B cell (primary cell): ENCODE measurements at regions not wholly inside any gene's neighbourhood (a gene's known extent, or its start where the extent isn't known, plus 50 kb on each side); places are given as distances from the start of the nearest gene placed in this dataset.

ENCODE experiments used
- ATAC-seq: fragments of 200-7000 bp; cut with Tn5 transposase; one replicate; pipeline ENCODE4 v1.10.0; 2021; ENCODE audit warnings: low read depth, mild to moderate bottlenecking, moderate number of reproducible peaks, moderate library complexity
- CTCF ChIA-PET: fragments of 350-600 bp; sonication (Branson Sonifier 250); formaldehyde crosslinking; loops from one replicate; lab custom pipeline; 2021; ENCODE audit warnings: antibody characterized with exemption, inconsistent platforms; lab: Charles Lee
- POLR2A ChIA-PET: fragments of 350-600 bp; sonication (Branson Sonifier 250); formaldehyde crosslinking; loops from one replicate; lab custom pipeline; 2021; ENCODE audit warnings: antibody characterized with exemption; lab: Charles Lee
- DNase-seq: peaks from one replicate; pipeline ENCODE4 v3.0.0; 2013
- H2AFZ ChIP-seq: 2 replicates; pipeline ENCODE4 v1.6.1; 2012; ENCODE audit warnings: mild to moderate bottlenecking, low read depth, low read length; ENCODE audit not compliant: insufficient read depth, poor library complexity, severe bottlenecking
- H3K27ac ChIP-seq, 2 donors: 1 replicate in 1 of 2; 2 replicates in 1 of 2; pipeline ENCODE4 v1.5.1; 2012 to 2013; ENCODE audit warnings: low read length in 2 of 2, mild to moderate bottlenecking in 2 of 2, moderate library complexity in 1 of 2
- H3K27me3 ChIP-seq, 4 experiments: fragments of 200-600 bp in 1 of 4; sonication (generic) in 1 of 4; replicated peaks in 1 of 4; 1 replicate in 2 of 4; 2 replicates in 2 of 4; pipeline versions ENCODE4 v1.6.1 to v1.7.0; 2013 to 2016; ENCODE audit warnings: low read length in 3 of 4, mild to moderate bottlenecking in 2 of 4, mixed read lengths in 1 of 4, moderate library complexity in 1 of 4; ENCODE audit not compliant: insufficient read depth in 4 of 4, control insufficient read depth in 3 of 4; ENCODE audit errors: control extremely low read depth in 1 of 4
- H3K36me3 ChIP-seq, 2 experiments: replicated peaks in 1 of 2; 1 replicate in 1 of 2; 2 replicates in 1 of 2; pipeline versions ENCODE4 v1.6.1 to v1.7.1; 2013; ENCODE audit warnings: low read length in 1 of 2; ENCODE audit not compliant: insufficient read depth in 2 of 2, control insufficient read depth in 1 of 2; ENCODE audit errors: control extremely low read depth in 1 of 2, extremely low read depth in 1 of 2
- H3K4me1 ChIP-seq, 2 donors: fragments of 200-600 bp in 1 of 2; sonication (generic) in 1 of 2; 1 replicate in 1 of 2; 2 replicates in 1 of 2; pipeline versions ENCODE4 v1.5.1 to v1.6.1; 2013 to 2017; ENCODE audit warnings: low read length in 2 of 2; ENCODE audit not compliant: control insufficient read depth in 2 of 2, insufficient read depth in 2 of 2
- H3K4me2 ChIP-seq: replicated peaks from 2 replicates; pipeline ENCODE3; 2012; ENCODE audit warnings: mild to moderate bottlenecking, low read depth, low read length; ENCODE audit not compliant: poor library complexity, severe bottlenecking
- H3K4me3 ChIP-seq, 5 experiments: fragments of 200-600 bp in 1 of 5; sonication (generic) in 1 of 5; 1 replicate in 3 of 5; 2 replicates in 2 of 5; pipeline versions ENCODE4 v1.5.1 to v1.7.0; 2011 to 2016; ENCODE audit warnings: low read length in 4 of 5, mild to moderate bottlenecking in 4 of 5, low read depth in 2 of 5, control low read depth in 1 of 5, moderate library complexity in 1 of 5; ENCODE audit not compliant: insufficient read depth in 1 of 5; ENCODE audit errors: control extremely low read depth in 1 of 5, extremely low read depth in 1 of 5
- H3K79me2 ChIP-seq: fragments of 200-600 bp; sonication (generic); one replicate; pipeline ENCODE4 v1.6.0; 2016; ENCODE audit warnings: low read length; ENCODE audit not compliant: control insufficient read depth, insufficient read depth
- H3K9ac ChIP-seq: fragments of 200-600 bp; sonication (generic); 2 replicates; pipeline ENCODE4 v1.6.1; 2017; ENCODE audit warnings: mild to moderate bottlenecking, low read length, moderate library complexity
- H3K9me3 ChIP-seq, 3 donors: one replicate each; pipeline versions ENCODE4 v1.6.1 to v1.7.1; 2013; ENCODE audit warnings: low read length in 2 of 3; ENCODE audit not compliant: control insufficient read depth in 2 of 3, insufficient read depth in 1 of 3; ENCODE audit errors: control extremely low read depth in 1 of 3
- H4K20me1 ChIP-seq: 2 replicates; pipeline ENCODE4 v1.6.0; 2012; ENCODE audit warnings: mild to moderate bottlenecking, low read length; ENCODE audit not compliant: insufficient read depth, control insufficient read depth, poor library complexity, severe bottlenecking
- H3K27ac Mint-ChIP-seq: one replicate; pipeline ENCODE4 v1.8.0; 2021; ENCODE audit warnings: mixed read lengths
- H3K27me3 Mint-ChIP-seq: one replicate; pipeline ENCODE4 v1.8.0; 2021; ENCODE audit warnings: mixed read lengths
- H3K4me1 Mint-ChIP-seq: one replicate; pipeline ENCODE4 v1.8.0; 2021; ENCODE audit warnings: mixed read lengths
- H3K4me3 Mint-ChIP-seq: one replicate; pipeline ENCODE4 v1.8.0; 2021; ENCODE audit warnings: mixed read lengths
- H3K9me3 Mint-ChIP-seq: one replicate; pipeline ENCODE4 v1.8.0; 2022; ENCODE audit warnings: mixed read lengths; ENCODE audit not compliant: insufficient read depth
- EZH2 ChIP-seq: IDR thresholded peaks from 2 replicates; pipeline ENCODE4 v1.6.1; 2012; ENCODE audit warnings: borderline replicate concordance, low read depth, mild to moderate bottlenecking, moderate library complexity, low read length; ENCODE audit not compliant: insufficient read depth, poor library complexity, severe bottlenecking
- WGBS: methylation state at CpG from one replicate; pipeline ENCODE4 v1.1.5; 2013; ENCODE audit warnings: missing lambda C conversion rate; ENCODE audit not compliant: insufficient coverage; 5-methylcytosine and 5-hydroxymethylcytosine counted together
- intact Hi-C: fragments of 100-400 bp; cut with micrococcal nuclease; formaldehyde crosslinking; loops from one replicate; pipeline ENCODE4 v1.10.0; 2022
- TF ChIP-seq, protein P1 (sequence below): fragments of 200-600 bp; IDR thresholded peaks from one replicate; pipeline ENCODE4 v1.8.0; 2022; ENCODE audit warnings: antibody characterized with exemption, mild to moderate bottlenecking

DNA sequence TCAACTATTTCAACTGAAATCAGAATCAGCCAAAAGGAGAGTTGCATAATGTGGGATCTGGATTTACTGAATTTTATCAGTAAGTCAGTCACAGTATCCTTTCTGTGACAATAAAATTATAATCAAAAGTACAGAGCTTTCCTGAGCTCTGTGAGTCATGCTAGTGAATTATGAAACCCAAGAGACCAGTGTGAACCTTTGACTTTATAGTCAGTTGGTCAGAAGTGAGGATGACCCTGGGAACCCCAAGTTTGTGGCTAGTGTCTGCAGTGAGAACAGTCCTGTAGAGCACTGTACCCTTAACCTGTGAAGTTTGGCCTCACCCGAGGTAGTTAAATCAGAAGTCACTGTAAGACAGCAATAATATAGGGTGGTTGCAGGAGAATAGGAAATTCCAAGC, 381.7 kb downstream of the CDH19 start:
- Mint-ChIP-seq H3K4me1 (no peaks in the 10 kb centered on the region), H3K27me3 (no peaks in the 10 kb centered on the region), H3K9me3 (peaks cover under 1% of the 10 kb centered on the region), H3K4me3 (no peak overlapping the region), H3K27ac (no peak overlapping the region)
- Histone ChIP-seq H3K27ac (no peak overlapping the region), H3K4me2 (no peak overlapping the region), H3K9ac (no peak overlapping the region), H3K27me3 (no peaks in the 10 kb centered on the region), H2AFZ (no peak overlapping the region), H3K4me3 (no peak overlapping the region), H3K36me3 (no peaks in the 10 kb centered on the region), H4K20me1 (no peaks in the 10 kb centered on the region), H3K9me3 (no peaks in the 10 kb centered on the region), H3K79me2 (no peaks in the 10 kb centered on the region), H3K4me1 (no peaks in the 10 kb centered on the region)
- ATAC-seq (no peak), DNase-seq (no peak)
- intact Hi-C loops: no loop called here
- 86% methylated on average over 1 of the region's 1 CpG for WGBS
- ChIA-PET POLR2A (no interaction called here), CTCF (no interaction called here)
- no peak for TF ChIP-seq EZH2
- TF ChIP-seq, protein P1, sequence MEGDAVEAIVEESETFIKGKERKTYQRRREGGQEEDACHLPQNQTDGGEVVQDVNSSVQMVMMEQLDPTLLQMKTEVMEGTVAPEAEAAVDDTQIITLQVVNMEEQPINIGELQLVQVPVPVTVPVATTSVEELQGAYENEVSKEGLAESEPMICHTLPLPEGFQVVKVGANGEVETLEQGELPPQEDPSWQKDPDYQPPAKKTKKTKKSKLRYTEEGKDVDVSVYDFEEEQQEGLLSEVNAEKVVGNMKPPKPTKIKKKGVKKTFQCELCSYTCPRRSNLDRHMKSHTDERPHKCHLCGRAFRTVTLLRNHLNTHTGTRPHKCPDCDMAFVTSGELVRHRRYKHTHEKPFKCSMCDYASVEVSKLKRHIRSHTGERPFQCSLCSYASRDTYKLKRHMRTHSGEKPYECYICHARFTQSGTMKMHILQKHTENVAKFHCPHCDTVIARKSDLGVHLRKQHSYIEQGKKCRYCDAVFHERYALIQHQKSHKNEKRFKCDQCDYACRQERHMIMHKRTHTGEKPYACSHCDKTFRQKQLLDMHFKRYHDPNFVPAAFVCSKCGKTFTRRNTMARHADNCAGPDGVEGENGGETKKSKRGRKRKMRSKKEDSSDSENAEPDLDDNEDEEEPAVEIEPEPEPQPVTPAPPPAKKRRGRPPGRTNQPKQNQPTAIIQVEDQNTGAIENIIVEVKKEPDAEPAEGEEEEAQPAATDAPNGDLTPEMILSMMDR: no peak

DNA sequence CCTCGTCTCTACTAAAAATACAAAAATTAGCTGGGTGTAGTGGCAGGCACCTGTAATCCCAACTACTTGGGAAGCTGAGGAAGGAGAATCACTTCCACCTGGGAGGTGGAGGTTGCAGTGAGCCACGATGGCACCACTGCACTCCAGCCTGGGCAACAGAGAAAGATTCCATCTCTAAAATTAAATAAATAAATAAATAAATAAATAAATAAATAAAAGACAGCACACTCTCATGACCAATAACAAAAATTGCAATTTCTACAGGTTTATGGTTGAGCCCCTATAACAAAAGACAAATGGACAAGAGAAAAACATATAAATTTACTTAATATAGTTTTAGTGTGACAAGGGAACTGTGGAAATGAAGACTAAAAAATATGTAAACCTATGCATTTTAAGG, 384.1 kb downstream of the CDH19 start:
- no peak overlapping the region for H3K27ac Mint-ChIP-seq
- Histone ChIP-seq H3K9ac (no peak overlapping the region), H2AFZ (no peak overlapping the region), H3K9me3 (no peaks in the 10 kb centered on the region), H3K27me3 (no peaks in the 10 kb centered on the region), H3K4me3 (no peak overlapping the region), H3K79me2 (no peaks in the 10 kb centered on the region), H3K4me2 (no peak overlapping the region), H3K4me1 (no peaks in the 10 kb centered on the region), H3K36me3 (no peaks in the 10 kb centered on the region), H4K20me1 (no peaks in the 10 kb centered on the region), H3K27ac (no peak overlapping the region)
- TF ChIP-seq EZH2: no peak
- POLR2A ChIA-PET: no interaction called here
- no peaks in the 10 kb centered on the region for H3K4me1 Mint-ChIP-seq
- ATAC-seq (no peak), DNase-seq (no peak)
- H3K27me3 Mint-ChIP-seq: no peaks in the 10 kb centered on the region
- CTCF ChIA-PET: no interaction called here
- no peak overlapping the region for H3K4me3 Mint-ChIP-seq
- peaks cover 6% of the 10 kb centered on the region for H3K9me3 Mint-ChIP-seq
- no CpG with 5 or more reads among the region's 2 CpGs for WGBS
- intact Hi-C loops: no loop called here
